Esophagus squamous epithelium (tissue), 4 donors: ENCODE measurements at regions not wholly inside any gene's neighbourhood (a gene's known extent, or its start where the extent isn't known, plus 50 kb on each side); places are given as distances from the start of the nearest gene placed in this dataset.

Source experiments
- POLR2A ChIP-seq, 4 donors: fragments of 450-650 bp; IDR thresholded peaks; one replicate each; pipeline ENCODE4 v1.6.1; 2017; ENCODE audit warnings: antibody characterized with exemption in 4 of 4, mild to moderate bottlenecking in 4 of 4, moderate library complexity in 3 of 4
- TF ChIP-seq, protein P1 (sequence below), 6 experiments: fragments of 450-650 bp in 4 of 6; fragments of 200-600 bp in 2 of 6; sonication (generic) in 2 of 6; IDR thresholded peaks; one replicate each; pipeline ENCODE4 v1.5.1; 2016 to 2019; ENCODE audit warnings: antibody characterized with exemption in 6 of 6, mild to moderate bottlenecking in 4 of 6, moderate library complexity in 4 of 6

- TF ChIP-seq, protein P1, sequence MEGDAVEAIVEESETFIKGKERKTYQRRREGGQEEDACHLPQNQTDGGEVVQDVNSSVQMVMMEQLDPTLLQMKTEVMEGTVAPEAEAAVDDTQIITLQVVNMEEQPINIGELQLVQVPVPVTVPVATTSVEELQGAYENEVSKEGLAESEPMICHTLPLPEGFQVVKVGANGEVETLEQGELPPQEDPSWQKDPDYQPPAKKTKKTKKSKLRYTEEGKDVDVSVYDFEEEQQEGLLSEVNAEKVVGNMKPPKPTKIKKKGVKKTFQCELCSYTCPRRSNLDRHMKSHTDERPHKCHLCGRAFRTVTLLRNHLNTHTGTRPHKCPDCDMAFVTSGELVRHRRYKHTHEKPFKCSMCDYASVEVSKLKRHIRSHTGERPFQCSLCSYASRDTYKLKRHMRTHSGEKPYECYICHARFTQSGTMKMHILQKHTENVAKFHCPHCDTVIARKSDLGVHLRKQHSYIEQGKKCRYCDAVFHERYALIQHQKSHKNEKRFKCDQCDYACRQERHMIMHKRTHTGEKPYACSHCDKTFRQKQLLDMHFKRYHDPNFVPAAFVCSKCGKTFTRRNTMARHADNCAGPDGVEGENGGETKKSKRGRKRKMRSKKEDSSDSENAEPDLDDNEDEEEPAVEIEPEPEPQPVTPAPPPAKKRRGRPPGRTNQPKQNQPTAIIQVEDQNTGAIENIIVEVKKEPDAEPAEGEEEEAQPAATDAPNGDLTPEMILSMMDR (IDR thresholded peaks at IDR 0.05), result no peak
- no peak for TF ChIP-seq POLR2A (IDR thresholded peaks at IDR 0.05)
Observed at GRCh38 chr9:86507212-86507630, 153.0 kb upstream of the TUT7 start.
